PC-9 (cell line): ENCODE measurements at regions not wholly inside any gene's neighbourhood (a gene's known extent, or its start where the extent isn't known, plus 50 kb on each side); places are given as distances from the start of the nearest gene placed in this dataset.

Experiments
- CTCF ChIP-seq: fragments of 200-600 bp; sonication (generic); conservative IDR thresholded peaks from 2 replicates; pipeline ENCODE4 v1.6.1; 2017; ENCODE audit warnings: mixed run types, antibody characterized with exemption, mild to moderate bottlenecking, moderate library complexity
- EZH2 ChIP-seq: fragments of 200-600 bp; sonication (generic); IDR thresholded peaks from 2 replicates; pipeline ENCODE4 v1.8.0; 2017; ENCODE audit warnings: antibody characterized with exemption, low read depth

- TF ChIP-seq CTCF (no peak), EZH2 (no peak)
Measured at GRCh38 chr2:14690926-14691325, 58.4 kb downstream of the LRATD1 start.
